HAP-1 (cell line): ENCODE measurements at regions not wholly inside any gene's neighbourhood (a gene's known extent, or its start where the extent isn't known, plus 50 kb on each side); places are given as distances from the start of the nearest gene placed in this dataset.

Experiments used
- DNase-seq, 2 experiments: peaks; one replicate each; pipeline ENCODE4 v3.0.0-alpha.2; 2016 to 2020; ENCODE audit warnings: low spot score in 2 of 2
- H3K27me3 ChIP-seq: fragments of 250-450 bp; sonication (Bioruptor Pico); 2 replicates; pipeline ENCODE4 v1.5.1; 2020; ENCODE audit warnings: low read depth, mild to moderate bottlenecking, moderate library complexity
- H3K36me3 ChIP-seq: fragments of 250-450 bp; sonication (Bioruptor Pico); replicated peaks from 2 replicates; pipeline ENCODE4 v1.5.1; 2020; ENCODE audit warnings: mild to moderate bottlenecking
- H3K4me1 ChIP-seq: fragments of 250-450 bp; sonication (Bioruptor Pico); 2 replicates; pipeline ENCODE4 v1.5.1; 2020; ENCODE audit warnings: mild to moderate bottlenecking
- H3K4me3 ChIP-seq: fragments of 250-450 bp; sonication (Bioruptor Pico); 2 replicates; pipeline ENCODE4 v1.5.1; 2020; ENCODE audit warnings: mild to moderate bottlenecking, moderate library complexity
- H3K9me3 ChIP-seq: fragments of 250-450 bp; sonication (Bioruptor Pico); 2 replicates; pipeline ENCODE4 v1.5.1; 2020; ENCODE audit warnings: mild to moderate bottlenecking, moderate library complexity
- in situ Hi-C: fragments of 300-500 bp; cut with MboI; formaldehyde crosslinking; loops from 3 replicates; pipeline ENCODE4 v1.14.3; 2020; ENCODE audit warnings: low sequenced_read_pairs, inconsistent platforms, mixed read lengths

DNA sequence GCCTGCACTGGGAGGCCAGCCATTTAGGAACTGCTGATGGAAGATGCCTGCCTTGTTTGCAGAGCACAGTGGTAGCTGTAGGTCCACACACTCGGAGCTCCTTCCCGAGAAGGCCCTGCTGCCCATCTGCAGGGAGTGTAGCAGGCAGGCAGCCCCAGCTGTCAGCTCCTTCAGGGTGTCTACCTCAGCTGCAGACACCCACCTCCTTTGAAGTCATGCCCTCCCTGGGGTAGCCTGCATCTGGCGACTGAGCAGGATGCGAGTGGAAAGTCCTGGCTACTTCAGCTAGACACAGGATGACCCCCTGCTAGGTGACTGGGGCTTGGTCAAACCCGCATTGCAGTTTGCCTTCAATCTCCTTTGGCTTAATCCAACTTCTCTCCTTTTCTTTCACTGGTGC, 93.2 kb upstream of the TLE3 start:
- DNase-seq: no peak
- 0 out of 2 replicates have a peak, but pooled peaks cover 3% of the 10 kb centered on the region for H3K9me3 ChIP-seq
- no peak overlapping the region for H3K4me3 ChIP-seq
- no peaks in the 10 kb centered on the region for H3K27me3 ChIP-seq
- no peaks in the 10 kb centered on the region for H3K36me3 ChIP-seq
- no peaks in the 10 kb centered on the region for H3K4me1 ChIP-seq
- in situ Hi-C loops: no loop called here

DNA sequence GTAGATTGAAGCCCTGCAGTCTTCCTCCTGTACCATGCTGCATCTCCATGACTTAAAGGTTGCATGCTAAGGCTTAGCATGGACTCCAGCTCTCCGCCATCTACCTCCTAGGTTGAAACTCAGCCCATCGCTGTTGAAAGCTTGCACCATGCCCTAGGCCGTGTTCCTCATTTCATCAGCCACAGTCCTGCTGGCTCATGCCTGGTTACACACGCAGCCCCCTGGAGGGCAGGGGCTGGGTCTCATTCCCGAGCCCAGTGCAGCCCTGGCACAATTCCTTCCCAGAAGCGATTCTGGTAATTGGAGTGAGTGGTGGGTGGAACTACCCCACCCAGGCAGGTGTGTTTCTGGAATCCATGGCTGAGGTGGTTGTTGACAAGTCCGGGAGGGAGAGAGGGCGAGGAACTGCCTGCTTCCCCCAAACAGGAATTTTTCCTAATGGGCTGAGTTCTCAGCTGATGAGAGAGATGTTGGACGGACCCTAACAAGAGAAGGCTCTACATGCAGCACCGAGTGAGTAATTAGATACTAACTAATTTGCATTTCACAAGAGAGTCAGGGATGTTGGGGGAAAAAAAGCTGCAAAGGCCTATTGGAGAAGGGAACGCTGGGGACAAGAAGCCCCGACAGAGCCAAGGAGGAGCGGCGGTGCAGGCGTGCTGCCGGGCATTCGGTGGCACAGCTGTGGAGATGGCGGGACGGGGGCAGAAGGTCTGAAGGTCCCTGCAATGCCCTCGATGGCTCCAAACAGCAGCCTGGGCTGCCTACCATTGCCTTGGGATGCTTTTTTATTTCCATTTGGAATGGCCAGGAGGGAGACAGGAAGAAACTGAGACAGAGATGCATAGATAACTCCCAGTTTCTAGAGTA, 92.3 kb upstream of the TLE3 start:
- 0 out of 2 replicates have a peak, but pooled peaks cover 3% of the 10 kb centered on the region for H3K9me3 ChIP-seq
- H3K27me3 ChIP-seq: no peaks in the 10 kb centered on the region
- DNase-seq: no peak
- no peak overlapping the region for H3K4me3 ChIP-seq
- no peaks in the 10 kb centered on the region for H3K36me3 ChIP-seq
- no peaks in the 10 kb centered on the region for H3K4me1 ChIP-seq
- in situ Hi-C loops: no loop called here

DNA sequence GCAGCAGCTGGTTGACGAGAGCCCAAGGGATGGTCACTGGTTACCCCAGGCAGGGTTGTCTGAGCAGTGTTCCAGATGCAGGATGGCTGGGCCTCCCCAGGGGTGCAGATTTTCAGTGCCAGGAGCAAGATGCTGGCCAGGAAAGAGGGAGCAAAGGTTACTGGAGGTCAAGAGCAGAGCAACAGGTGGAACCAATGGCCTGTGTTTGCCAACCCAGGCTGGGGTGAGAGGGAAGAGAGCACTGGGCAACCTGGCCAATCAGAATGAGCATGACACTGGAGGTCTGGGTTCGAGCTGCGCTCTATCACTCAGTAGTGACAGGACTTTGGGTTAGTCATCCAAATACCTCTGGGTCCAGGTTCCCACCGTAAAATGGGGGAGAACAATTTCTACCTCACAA, 90.6 kb upstream of the TLE3 start:
- Histone ChIP-seq H3K4me1 (no peaks in the 10 kb centered on the region), H3K27me3 (no peaks in the 10 kb centered on the region), H3K36me3 (no peaks in the 10 kb centered on the region), H3K4me3 (no peak overlapping the region), H3K9me3 (0 out of 2 replicates have a peak, but pooled peaks cover 3% of the 10 kb centered on the region)
- DNase-seq: no peak
- in situ Hi-C loops: no loop called here

DNA sequence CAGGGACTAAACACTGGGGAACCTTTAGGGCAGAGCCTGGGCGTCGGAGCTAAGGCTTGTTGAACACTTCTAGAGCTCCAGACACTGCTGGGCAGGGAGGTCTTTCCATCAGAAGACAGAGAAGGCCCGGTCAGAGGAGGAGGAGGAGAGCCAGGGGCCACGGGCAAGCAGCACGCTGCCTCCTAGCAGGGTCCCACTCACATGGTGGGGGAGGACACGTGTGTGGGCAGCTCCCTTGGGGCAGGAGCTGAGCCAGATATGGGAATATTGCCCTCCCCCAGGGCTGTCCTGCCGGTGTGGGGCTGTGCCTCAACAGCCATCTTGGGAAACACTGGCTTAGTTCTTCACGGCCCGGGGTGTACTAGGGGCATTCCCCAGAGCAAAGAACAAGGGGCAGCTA, 89.6 kb upstream of the TLE3 start:
- Histone ChIP-seq H3K36me3 (no peaks in the 10 kb centered on the region), H3K27me3 (no peaks in the 10 kb centered on the region; the same call in 1 of the 2 replicates), H3K4me1 (no peaks in the 10 kb centered on the region), H3K9me3 (0 out of 2 replicates have a peak, but pooled peaks cover 3% of the 10 kb centered on the region), H3K4me3 (no peak overlapping the region)
- DNase-seq: no peak
- in situ Hi-C loops: no loop called here

DNA sequence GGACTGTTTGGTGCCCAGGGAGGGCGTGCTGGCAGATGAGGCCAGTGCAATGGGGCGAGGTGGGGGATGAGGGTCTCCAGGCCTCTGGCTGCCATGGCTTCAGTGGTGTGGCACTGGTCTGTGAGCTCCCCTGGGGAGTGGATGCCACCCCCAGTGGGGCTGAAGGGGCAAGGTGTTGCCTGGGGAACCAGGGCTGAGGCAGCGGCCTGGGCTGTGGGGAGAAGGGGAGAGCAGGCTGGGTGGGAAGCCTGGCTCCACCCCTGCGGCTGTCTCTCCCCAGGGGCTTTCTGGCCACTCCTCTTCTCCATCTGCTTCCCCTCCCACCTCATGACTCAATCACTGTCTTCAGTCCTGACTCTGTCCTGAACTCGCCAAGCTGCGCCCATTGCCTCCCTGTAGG, 88.4 kb upstream of the TLE3 start:
- no peaks in the 10 kb centered on the region for H3K9me3 ChIP-seq
- no peaks in the 10 kb centered on the region for H3K4me1 ChIP-seq
- no peak overlapping the region for H3K4me3 ChIP-seq
- H3K36me3 ChIP-seq: no peaks in the 10 kb centered on the region
- H3K27me3 ChIP-seq: no peaks in the 10 kb centered on the region; the same call in 1 of the 2 replicates
- in situ Hi-C loops: no loop called here
- DNase-seq: no peak

DNA sequence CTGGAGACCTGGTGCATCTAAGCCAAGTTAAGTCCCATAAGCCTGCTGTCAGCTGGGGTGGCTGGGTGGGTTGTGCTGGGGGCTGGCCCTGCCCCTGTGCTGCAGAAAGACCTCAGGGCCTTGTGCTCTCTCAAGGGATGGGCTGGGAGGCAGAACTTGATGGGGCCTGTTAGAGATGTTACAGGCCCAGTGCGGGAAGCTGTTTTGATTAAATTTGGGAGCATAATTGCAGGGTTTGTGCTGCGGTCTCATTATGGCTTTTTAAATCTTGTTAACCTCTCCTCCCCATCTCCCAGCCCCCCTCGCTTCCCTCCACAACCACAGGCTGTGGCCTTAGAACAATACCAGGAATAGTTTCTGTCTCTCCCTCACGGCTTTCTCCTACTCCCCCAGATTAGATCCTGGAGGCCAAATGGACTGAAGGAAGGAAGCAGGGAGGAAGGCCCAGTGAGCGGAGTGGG, 87.6 kb upstream of the TLE3 start:
- DNase-seq: no peak
- H3K36me3 ChIP-seq: no peaks in the 10 kb centered on the region
- H3K27me3 ChIP-seq: no peaks in the 10 kb centered on the region; the same call in 1 of the 2 replicates
- H3K4me1 ChIP-seq: no peaks in the 10 kb centered on the region
- in situ Hi-C loops: no loop called here
- H3K9me3 ChIP-seq: no peaks in the 10 kb centered on the region
- H3K4me3 ChIP-seq: no peak overlapping the region

DNA sequence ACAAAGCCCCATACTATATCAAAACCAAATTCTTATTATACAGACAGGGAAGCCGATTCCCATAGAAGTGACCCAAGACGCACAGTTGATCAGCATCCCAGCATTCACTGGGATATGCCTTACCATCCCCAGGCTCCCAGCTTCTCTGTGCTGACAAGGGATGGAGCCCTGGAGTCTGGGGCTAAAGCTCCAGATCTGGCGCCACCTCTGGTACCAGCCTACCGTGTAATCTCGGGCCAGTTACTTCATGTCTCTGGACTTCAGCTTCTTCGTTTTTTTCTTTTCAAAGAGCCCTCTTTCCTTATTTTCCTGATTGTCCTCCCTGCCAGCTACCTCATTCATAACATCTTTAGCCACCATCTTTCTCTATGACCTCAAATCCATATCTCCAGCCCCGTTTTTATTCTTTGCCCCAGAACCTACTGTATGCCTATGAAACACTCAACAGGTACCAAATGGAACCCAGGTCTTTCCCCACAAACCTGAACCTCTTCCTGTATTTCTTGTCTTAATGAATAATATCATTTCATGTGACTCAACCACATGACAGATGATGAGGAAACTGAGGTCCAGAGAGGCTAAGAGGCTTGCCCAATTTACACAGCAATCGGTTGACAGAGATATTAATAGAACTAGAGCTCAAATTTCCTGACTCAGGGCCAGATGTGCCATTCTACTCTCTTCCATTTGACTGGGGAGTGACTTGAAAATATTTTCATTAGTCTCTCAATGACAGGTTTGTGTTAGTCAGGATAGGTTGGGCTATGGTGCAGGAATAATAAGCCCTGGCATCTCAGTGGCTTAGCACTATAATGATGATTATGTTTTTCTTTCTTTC, 85.4 kb upstream of the TLE3 start:
- no peaks in the 10 kb centered on the region; the same call in 1 of the 2 replicates for H3K27me3 ChIP-seq
- no peak overlapping the region for H3K4me3 ChIP-seq
- no peaks in the 10 kb centered on the region for H3K9me3 ChIP-seq
- H3K36me3 ChIP-seq: no peaks in the 10 kb centered on the region
- in situ Hi-C loops: no loop called here
- no peaks in the 10 kb centered on the region for H3K4me1 ChIP-seq
- DNase-seq: no peak

DNA sequence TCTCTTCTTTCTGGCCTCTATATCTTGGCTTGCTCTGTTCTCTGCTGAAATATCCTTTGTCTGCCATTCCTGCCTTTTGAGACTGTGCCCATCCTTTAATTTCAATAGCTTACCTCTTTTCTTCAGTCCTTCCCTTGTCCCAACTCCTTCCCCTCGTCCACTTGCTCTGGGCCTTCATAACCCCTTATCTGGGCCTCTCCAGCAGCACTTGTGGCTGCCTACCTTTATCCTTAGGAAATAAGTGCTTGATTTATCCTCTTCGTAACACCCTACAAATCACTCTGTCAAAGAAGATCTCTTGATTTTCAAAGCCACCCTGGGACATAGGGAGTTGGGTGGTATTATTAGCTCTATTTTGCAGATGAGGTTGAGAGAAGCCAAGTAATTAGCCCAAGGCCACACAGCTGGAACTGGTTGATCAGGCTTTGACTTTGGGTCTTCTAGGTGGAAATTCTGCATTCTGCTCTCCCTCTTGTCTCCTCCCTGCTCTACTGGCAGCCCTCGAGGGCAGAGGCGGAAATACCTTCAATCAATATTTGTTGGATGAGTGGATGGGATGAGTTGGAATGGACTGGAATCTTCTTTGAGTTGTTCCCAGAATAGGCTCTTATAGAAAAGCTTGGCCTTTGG, 84.0 kb upstream of the TLE3 start:
- no peaks in the 10 kb centered on the region for H3K4me1 ChIP-seq
- in situ Hi-C loops: no loop called here
- DNase-seq: no peak

DNA sequence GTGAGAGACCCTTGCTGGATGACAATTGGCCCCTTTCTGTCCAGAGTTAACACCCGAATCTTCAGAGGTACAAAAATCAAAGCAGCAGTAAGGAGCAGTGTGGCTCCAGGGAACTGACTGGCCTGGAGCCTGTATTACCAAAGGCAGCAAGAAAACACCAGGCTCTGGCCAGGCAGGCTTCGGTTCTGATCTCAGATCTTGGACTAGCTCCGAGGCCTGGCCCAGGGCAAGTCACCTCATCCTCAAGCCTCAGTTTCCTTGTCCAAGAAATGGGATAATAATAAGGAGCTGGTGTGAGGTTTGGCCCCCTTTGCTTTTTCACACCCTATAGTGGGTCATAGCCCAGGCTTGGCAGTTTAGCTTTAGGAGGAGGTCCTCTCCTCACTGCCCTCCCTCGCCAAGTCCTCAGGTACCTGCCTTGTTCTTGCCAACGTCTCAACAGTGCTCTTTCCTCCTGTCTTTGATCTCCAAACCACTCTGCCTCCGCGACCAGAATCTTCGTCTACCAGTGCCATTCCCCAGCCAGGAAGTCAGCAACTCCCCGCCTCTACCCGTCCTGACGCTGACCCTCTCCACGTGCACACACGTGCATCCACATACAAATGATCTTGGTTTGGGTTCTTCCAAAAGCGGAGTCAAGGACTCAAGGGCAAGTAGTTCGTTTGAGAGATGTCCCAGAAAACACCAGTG, 82.6 kb upstream of the TLE3 start:
- no peaks in the 10 kb centered on the region; the same call in 1 of the 2 replicates for H3K27me3 ChIP-seq
- no peaks in the 10 kb centered on the region for H3K4me1 ChIP-seq
- H3K4me3 ChIP-seq: no peak overlapping the region
- no peak for DNase-seq
- in situ Hi-C loops: no loop called here
- H3K9me3 ChIP-seq: no peaks in the 10 kb centered on the region
- no peaks in the 10 kb centered on the region for H3K36me3 ChIP-seq

More for the DNA sequence above, 84.0 kb upstream of the TLE3 start:
- no peak overlapping the region for H3K4me3 ChIP-seq
- H3K27me3 ChIP-seq: no peaks in the 10 kb centered on the region; the same call in 1 of the 2 replicates
- H3K36me3 ChIP-seq: no peaks in the 10 kb centered on the region
- no peaks in the 10 kb centered on the region for H3K9me3 ChIP-seq

DNA sequence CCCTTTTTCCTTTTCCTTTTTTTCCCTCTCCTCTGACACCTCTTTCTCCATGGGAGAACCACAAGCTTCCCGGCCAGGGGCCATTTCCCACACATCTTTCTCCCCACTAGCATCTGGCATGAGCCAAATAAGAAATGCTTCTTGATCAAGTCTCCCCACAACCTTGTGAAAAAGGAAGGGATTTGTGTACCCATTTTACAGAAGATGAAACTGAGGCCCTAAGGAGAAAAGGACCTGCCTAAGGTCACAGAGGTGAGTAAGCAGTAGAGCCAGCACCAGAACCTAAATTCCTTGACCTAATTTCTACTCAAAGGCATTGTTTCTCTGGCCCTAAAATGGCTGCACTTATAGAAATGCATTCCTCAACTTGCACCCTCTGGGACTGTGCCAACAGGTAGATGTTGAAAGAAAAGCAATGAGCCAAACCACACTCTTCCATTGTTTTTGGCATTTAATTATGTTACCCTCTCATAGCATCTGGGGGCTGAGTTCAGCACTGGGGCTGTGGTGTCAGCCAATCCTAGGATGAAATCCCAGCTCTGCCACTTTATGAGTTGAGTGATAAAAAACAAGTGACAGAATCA, 81.7 kb upstream of the TLE3 start:
- Histone ChIP-seq H3K9me3 (no peaks in the 10 kb centered on the region), H3K4me3 (no peak overlapping the region), H3K27me3 (no peaks in the 10 kb centered on the region; the same call in 1 of the 2 replicates), H3K4me1 (no peaks in the 10 kb centered on the region), H3K36me3 (no peaks in the 10 kb centered on the region)
- in situ Hi-C loops: no loop called here
- DNase-seq: no peak

DNA sequence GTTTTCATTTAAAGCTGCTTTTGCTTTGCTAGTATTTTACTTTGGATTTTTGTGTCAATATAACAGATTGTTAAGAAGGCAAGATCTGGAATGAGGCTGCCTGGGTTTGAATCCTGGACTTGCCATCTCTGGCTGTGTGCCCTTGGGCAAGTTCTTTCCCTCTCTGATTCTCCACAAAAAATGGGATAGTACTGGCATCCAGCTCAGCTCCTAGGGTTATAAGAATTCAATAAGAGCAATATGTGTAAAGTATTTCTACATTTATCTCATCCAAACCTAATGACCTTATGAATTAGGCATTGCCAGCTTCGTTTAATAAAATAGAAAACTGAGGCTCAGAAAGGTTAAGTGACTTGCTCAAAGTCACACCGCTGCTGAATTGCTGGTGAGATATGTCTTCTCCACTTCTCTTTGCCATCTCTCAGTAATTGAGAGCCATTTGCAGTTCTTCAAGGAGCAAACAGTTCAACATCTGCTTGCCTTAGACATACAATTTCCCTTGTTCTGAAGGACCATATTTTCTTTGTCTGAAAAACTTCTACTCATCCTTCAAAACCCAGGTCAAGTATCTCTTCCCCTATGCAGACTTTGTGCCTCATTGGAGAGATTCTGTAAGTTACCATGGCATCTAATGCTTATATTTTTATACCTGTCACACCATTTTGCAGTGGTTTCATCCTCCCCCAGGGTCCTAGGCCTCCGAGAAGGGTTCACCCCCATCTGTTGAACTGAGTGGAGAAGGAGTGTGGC, 80.8 kb upstream of the TLE3 start:
- no peak overlapping the region for H3K4me3 ChIP-seq
- H3K4me1 ChIP-seq: no peaks in the 10 kb centered on the region
- in situ Hi-C loops: no loop called here
- H3K9me3 ChIP-seq: no peaks in the 10 kb centered on the region
- no peaks in the 10 kb centered on the region; the same call in 1 of the 2 replicates for H3K27me3 ChIP-seq
- DNase-seq: no peak
- no peaks in the 10 kb centered on the region for H3K36me3 ChIP-seq

DNA sequence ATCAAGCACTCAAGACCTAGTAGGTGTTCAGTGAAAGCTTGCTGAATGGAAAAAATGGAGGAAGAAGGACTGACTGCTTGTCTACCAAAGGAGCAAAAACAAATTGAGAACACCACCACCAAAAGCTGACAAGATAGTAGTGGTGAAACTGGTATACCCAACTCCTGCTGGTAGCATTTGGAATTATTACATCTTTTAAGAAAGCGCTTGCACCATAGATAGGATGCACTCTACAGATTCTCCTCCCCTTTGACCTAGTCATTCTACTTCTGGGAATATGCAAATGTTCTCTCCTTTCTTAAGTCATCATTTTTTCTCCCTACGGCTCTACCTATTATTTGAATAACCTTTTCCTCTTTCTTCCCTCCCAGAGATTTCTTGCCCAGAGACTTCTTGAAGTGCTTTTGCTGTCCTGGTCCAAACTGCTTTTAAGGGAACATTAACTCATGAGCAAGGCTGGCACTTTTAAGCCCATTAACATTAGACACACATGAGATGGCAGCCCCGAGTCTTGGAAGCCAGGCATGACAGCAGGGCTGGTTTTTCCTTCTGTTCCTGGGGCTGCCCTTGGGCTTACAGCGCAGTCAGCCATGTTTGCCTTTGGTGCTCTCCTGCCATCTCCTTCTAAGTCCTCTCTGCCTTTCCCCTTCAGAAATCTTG, 75.0 kb upstream of the TLE3 start:
- in situ Hi-C loops: no loop called here
- H3K27me3 ChIP-seq: no peaks in the 10 kb centered on the region

More for the DNA sequence above, 75.0 kb upstream of the TLE3 start:
- no peaks in the 10 kb centered on the region for H3K9me3 ChIP-seq
- no peaks in the 10 kb centered on the region for H3K36me3 ChIP-seq
- no peaks in the 10 kb centered on the region for H3K4me1 ChIP-seq
- no peak overlapping the region for H3K4me3 ChIP-seq
- DNase-seq: no peak
